ENCODE measurements at regions not wholly inside any gene's neighbourhood (a gene's known extent, or its start where the extent isn't known, plus 50 kb on each side); places are given as distances from the start of the nearest gene placed in this dataset.
A peak's percentile ranks its signal among the peaks of the same experiment; 100 is the strongest.
"Not testable (repeated sequence)": the region's sequence is repeated elsewhere in the genome, so short reads cannot be mapped to it uniquely, and the experiment has no call there.

GRCh38 chr6:90676516-90677300 is 89.8 kb upstream of the MAP3K7 start:
- no peak for DNase-seq

DNA sequence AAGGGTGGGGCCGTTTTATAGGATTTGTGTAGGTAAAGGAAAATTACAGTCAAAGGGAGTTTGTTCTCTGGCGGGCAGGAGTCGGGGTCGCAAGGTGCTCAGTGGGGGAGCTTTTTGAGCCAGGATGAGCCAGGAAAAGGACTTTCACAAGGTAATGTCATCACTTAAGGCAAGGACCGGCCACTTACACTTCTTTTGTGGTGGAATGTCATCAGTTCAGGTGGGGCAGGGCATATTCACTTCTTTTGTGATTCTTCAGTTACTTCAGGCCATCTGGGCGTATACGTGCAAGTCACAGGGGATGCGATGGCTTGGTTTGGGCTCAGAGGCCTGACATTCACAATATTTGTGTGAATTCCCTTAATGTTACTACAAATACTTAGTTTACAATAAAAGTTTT is 88.2 kb upstream of the MAP3K7 start:
- DNase-seq: not testable (repeated sequence)

- DNase-seq: not testable (repeated sequence)
These were observed 87.2 kb upstream of the MAP3K7 start for GRCh38 chr6:90674077-90674476.

DNA sequence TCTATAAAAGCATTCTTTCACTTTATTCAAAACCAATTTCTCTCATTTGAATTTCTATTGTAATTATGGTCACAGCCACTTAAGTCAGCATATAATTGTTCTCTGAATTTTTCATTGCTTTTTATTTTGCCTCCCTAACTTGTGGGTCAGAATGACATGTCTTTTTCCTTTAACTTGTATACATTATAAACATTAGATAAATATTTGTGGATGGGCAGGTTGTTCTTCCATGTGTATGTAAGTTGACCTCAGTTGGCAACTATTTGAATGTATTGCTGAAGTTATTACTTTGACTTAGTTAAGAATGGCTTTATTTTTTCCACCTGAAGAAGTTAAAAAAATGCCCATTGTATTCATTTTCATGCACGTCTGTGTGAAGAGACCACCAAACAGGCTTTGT is 83.0 kb upstream of the MAP3K7 start:
- DNase-seq: no peak

DNA sequence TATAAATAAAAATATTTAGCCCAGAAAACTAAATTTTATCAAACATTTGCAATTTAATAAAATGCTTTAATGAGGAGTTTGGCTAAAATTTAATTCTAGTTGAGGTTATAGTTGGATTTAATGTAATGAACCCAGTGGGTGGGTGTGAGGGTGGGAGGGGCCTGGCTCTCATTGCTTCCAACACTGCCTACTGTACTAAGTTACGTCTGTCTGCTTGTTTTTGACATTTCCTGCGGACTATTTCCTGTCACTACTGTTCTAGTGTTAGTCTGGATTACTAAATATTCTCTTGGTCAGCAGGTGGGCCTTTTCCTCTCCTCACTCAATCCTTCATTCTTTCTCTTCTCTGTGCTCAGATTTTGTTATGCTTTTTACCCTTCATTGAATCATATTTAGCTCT is 82.5 kb upstream of the MAP3K7 start:
- no peak for DNase-seq

- no peak for DNase-seq
These were observed 81.3 kb upstream of the MAP3K7 start for GRCh38 chr6:90668141-90668540.

- no peak for DNase-seq
These were observed 77.0 kb upstream of the MAP3K7 start for GRCh38 chr6:90663873-90664272.

- DNase-seq: no peak
These were observed 76.2 kb upstream of the MAP3K7 start for GRCh38 chr6:90663106-90663505.

DNA sequence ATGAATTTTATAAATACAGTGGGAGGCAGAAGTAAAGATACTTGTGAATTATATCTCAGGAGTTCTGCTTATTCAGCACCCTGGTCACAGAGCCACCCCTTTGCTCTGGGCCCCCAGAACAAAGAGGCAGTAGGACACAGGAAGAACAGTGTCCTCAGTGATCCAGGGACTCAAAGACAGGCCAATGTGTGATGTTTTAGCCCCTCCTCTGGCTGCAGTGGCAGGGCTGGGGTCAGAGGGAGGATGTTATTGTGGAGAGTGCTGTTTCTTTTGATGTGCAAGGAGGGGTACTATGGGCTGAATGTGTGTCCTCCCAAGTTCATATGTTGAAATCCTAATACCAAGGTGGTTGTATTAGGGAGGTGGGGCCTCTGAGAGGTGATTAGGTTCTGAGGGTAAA is 74.1 kb upstream of the MAP3K7 start:
- DNase-seq: no peak

GRCh38 chr6:90658497-90658896 is 71.6 kb upstream of the MAP3K7 start:
- DNase-seq: peak; percentile 38

DNA sequence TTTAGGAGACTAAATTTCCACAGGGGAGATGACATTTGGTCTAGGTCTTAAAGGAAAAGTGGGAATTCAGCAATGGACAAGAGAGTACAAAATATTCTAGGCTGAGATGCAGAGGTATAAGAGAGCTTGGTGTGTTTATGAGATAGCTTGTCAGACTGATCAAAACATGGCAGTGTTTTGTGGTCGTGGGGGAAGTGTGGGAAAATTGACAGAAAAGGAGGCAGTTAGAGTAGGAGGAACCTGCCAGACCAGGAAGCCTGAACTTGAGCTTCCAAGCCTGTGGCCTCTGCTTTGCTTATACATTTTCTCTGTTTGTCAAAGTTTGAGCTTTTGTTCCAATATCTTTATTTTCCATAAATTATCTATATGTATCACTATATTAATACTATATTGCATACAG is 69.5 kb upstream of the MAP3K7 start:
- DNase-seq: no peak

DNA sequence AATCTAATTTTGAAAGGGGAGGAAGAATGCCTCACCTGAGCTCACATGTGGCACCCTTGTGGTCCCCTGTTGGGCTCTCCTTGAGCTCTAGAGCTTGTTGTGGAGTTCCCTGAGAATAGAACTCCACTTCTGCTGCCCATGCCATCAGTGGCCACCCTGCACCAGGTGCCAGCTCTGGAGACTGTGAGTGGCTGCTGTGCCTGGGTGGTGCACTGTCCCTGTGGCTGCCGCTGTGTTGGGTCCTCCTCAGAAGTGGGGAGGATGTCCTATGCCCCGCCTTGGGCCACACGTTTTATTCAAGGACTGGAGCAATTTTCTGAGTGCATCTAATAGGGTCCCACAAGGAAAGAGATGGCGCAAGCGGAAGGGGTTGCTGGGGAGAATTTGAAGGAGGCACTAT is 67.9 kb upstream of the MAP3K7 start:
- DNase-seq: no peak

GRCh38 chr6:90654166-90654565 is 67.3 kb upstream of the MAP3K7 start:
- DNase-seq: no peak

DNA sequence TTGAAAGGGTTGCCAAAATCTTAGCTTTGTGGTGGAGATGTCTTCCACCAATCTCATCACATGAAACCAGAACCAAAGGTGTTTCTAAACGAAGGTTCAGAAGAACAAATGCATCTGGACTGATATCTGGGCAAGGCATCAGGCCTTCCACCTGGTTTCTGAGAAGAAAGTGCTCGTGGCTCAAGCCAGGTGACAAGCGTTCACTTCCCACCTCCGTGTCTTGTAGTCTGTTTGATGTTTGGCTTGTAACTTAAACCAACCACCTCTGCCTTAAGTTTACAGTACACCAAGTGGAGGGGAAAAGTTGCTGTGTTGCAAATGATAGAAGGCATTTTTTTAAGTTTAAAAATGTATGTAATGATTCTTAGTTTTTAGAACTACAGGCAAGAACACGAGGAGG is 66.9 kb upstream of the MAP3K7 start:
- DNase-seq: no peak

- peak; percentile 70 for DNase-seq
These were observed 63.4 kb upstream of the MAP3K7 start for GRCh38 chr6:90650041-90650940.

DNA sequence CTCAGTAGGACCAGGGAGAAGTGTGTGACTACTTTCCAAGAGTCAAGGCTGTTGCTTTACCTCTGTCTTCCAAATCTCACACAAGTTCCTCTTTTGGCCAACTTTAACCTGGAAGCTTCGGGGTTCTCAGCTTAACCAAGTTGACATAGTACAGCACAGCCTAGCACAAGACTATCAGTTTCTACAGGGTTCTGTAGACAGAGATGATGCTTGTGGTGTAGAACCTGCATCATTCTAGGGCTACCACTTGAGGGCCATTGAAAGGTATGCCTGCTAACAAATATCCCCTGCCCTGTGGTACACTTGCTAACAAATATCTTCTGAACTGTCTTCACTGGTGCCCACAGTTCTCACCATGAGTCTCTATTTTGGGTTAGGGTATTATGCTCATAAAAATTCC is 62.0 kb upstream of the MAP3K7 start:
- no peak for DNase-seq

DNA sequence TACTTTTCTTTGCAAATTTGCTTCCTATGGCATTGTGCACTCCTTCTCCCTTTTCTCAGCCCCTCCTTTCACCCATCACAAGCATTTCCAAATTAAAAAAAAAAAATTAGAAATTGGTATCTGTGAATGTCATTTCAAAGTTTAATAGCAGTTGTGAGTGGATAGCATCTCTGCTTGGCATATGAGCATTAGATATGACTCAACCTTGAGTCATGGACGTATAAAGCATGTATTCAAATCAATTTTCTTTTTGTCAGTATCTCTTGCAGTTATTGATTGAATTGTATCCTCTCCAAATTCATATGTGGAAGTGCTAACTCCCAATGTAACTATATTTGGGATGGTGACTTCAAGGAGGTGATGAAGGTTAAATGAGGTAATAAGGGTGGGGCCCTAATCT is 60.1 kb upstream of the MAP3K7 start:
- no peak for DNase-seq

- DNase-seq: no peak
These were observed 58.8 kb upstream of the MAP3K7 start for GRCh38 chr6:90645634-90646033.

- DNase-seq: no peak
These were observed 57.6 kb upstream of the MAP3K7 start for GRCh38 chr6:90644492-90644891.

- no peak for DNase-seq
These were observed 56.5 kb upstream of the MAP3K7 start for GRCh38 chr6:90643381-90643780.

DNA sequence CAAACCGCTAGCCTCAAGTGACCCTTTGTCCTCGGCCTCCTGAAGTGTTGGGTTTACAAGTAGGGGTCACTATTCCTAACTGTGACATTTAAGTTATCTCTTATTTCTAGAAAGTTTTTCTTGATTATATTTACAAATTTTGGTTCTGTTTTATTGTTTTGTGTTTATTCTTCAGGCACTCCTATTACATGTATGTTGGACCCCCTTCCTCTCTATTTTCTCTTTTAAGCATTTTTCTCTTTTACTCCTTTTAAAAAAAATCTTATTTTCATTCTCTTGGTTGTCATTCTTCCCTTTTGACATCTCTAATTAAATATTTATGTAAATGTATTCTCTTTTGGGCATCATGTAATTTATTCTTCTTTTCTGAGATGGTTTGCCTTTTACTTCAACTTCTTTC is 50.4 kb upstream of the MAP3K7 start:
- no peak for DNase-seq
